ENCODE measurements at regions not wholly inside any gene's neighbourhood (a gene's known extent, or its start where the extent isn't known, plus 50 kb on each side); places are given as distances from the start of the nearest gene placed in this dataset.

GRCh38 chr3:72698154-72698917 lies 149.9 kb downstream of the SHQ1 start:
- Histone ChIP-seq H4K20me1 (replicated peaks; ENCODE audit: control insufficient read depth, extremely low read depth, insufficient read depth, low read length) (no peaks in the 10 kb centered on the region), H3K4me3 (replicated peaks in 1 of 3; ENCODE audit: insufficient read depth in 1 of 3, low read depth in 1 of 3, low read length in 3 of 3) (no peak overlapping the region), H3K4me2 (ENCODE audit: insufficient read depth, low read length) (no peak overlapping the region), H3K9me1 (replicated peaks; ENCODE audit: control insufficient read depth, extremely low read depth, insufficient read depth, low read length) (no peaks in the 10 kb centered on the region), H3K36me3 (ENCODE audit: control insufficient read depth in 2 of 2, extremely low read depth in 1 of 2, insufficient read depth in 2 of 2, low read length in 2 of 2) (no peaks in the 10 kb centered on the region), H2AFZ (ENCODE audit: low read depth, low read length) (no peak overlapping the region), H3K9ac (replicated peaks; ENCODE audit: extremely low read depth, insufficient read depth, low read length) (no peak overlapping the region), H3K27ac (ENCODE audit: insufficient read depth, low read depth, low read length) (no peak overlapping the region), H3K9me3 (replicated peaks; ENCODE audit: control insufficient read depth, insufficient read depth, low read length) (no peaks in the 10 kb centered on the region), H3K27me3 (ENCODE audit: control insufficient read depth in 2 of 2, insufficient read depth in 2 of 2, low read length in 2 of 2) (peaks cover 0 to 2% of the 10 kb centered on the region in 2 experiments), H3K4me1 (ENCODE audit: control insufficient read depth, extremely low read depth, insufficient read depth, low read length) (peaks cover 3% of the 10 kb centered on the region), H3K79me2 (ENCODE audit: control insufficient read depth, insufficient read depth, low read length) (no peaks in the 10 kb centered on the region)
- POLR2A ChIA-PET: no interaction called here
- FAIRE-seq (no peak), DNase-seq (ENCODE audit: low read depth, low spot score) (peak; percentile 23)
- intact Hi-C loops (cut with micrococcal nuclease) (no loop called here), dilution Hi-C loops (cut with MboI; ENCODE audit: extremely low pct_ligation_motif_present, low sequenced_read_pairs) (loop anchor here (10.0 kb wide), 1 partner anchor 54 kb away; no protein-coding TSS in a partner anchor)
- no TSS peak for BruUV-seq (replicated peaks)
- CTCF ChIA-PET: interaction anchor here (1.3 to 1.6 kb wide), 2 partner anchors 33 to 57 kb away, joined by 3 read pairs; no protein-coding TSS in a partner anchor
- TF ChIP-seq FOS (IDR thresholded peaks at IDR 0.05; ENCODE audit: borderline replicate concordance, insufficient read depth, low read length) (no peak), CTCF (IDR thresholded peaks at IDR 0.05; ENCODE audit: extremely low read depth in 1 of 2, insufficient read depth in 1 of 2, low read depth in 1 of 2, low read length in 2 of 2) (no peak), MYC (IDR thresholded peaks at IDR 0.05; ENCODE audit: low read depth, low read length) (no peak)

- no peaks in the 10 kb centered on the region for H4K20me1 ChIP-seq (replicated peaks; ENCODE audit: control insufficient read depth, extremely low read depth, insufficient read depth, low read length)
- peaks cover 3% of the 10 kb centered on the region for H3K4me1 ChIP-seq (ENCODE audit: control insufficient read depth, extremely low read depth, insufficient read depth, low read length)
- ChIA-PET POLR2A (no interaction called here), CTCF (interaction anchor here (1.3 kb wide), 1 partner anchor 58 kb away, joined by 3 read pairs; no protein-coding TSS in a partner anchor)
- BruUV-seq (replicated peaks): no TSS peak
- H3K79me2 ChIP-seq (ENCODE audit: control insufficient read depth, insufficient read depth, low read length): no peaks in the 10 kb centered on the region
- DNase-seq (ENCODE audit: low read depth, low spot score) (no peak), FAIRE-seq (no peak)
- H3K27me3 ChIP-seq (ENCODE audit: control insufficient read depth in 2 of 2, insufficient read depth in 2 of 2, low read length in 2 of 2): peaks cover 0 to 2% of the 10 kb centered on the region in 2 experiments
- no peak for TF ChIP-seq CTCF (IDR thresholded peaks at IDR 0.05; ENCODE audit: extremely low read depth in 1 of 2, insufficient read depth in 1 of 2, low read depth in 1 of 2, low read length in 2 of 2)
- no peak for TF ChIP-seq FOS (IDR thresholded peaks at IDR 0.05; ENCODE audit: borderline replicate concordance, insufficient read depth, low read length)
- no peak for TF ChIP-seq MAX (IDR thresholded peaks at IDR 0.05; ENCODE audit: insufficient read depth, insufficient read length)
- no peak overlapping the region for H2AFZ ChIP-seq (ENCODE audit: low read depth, low read length)
- no peaks in the 10 kb centered on the region for H3K36me3 ChIP-seq (ENCODE audit: control insufficient read depth in 2 of 2, extremely low read depth in 1 of 2, insufficient read depth in 2 of 2, low read length in 2 of 2)
- intact Hi-C loops (cut with micrococcal nuclease): no loop called here
- dilution Hi-C loops (cut with MboI; ENCODE audit: extremely low pct_ligation_motif_present, low sequenced_read_pairs): loop anchor here (10.0 kb wide), 1 partner anchor 53 kb away; no protein-coding TSS in a partner anchor
- no peak overlapping the region for H3K27ac ChIP-seq (ENCODE audit: insufficient read depth, low read depth, low read length)
- no peak overlapping the region for H3K4me3 ChIP-seq (replicated peaks in 1 of 3; ENCODE audit: insufficient read depth in 1 of 3, low read depth in 1 of 3, low read length in 3 of 3)
- H3K9me1 ChIP-seq (replicated peaks; ENCODE audit: control insufficient read depth, extremely low read depth, insufficient read depth, low read length): no peaks in the 10 kb centered on the region
- no peak overlapping the region for H3K9ac ChIP-seq (replicated peaks; ENCODE audit: extremely low read depth, insufficient read depth, low read length)
- no peaks in the 10 kb centered on the region for H3K9me3 ChIP-seq (replicated peaks; ENCODE audit: control insufficient read depth, insufficient read depth, low read length)
- H3K4me2 ChIP-seq (ENCODE audit: insufficient read depth, low read length): no peak overlapping the region
Measured at GRCh38 chr3:72697717-72698116, 150.5 kb downstream of the SHQ1 start.

All from endothelial cell of umbilical vein (primary cell).